B cell (primary cell): ENCODE measurements at regions not wholly inside any gene's neighbourhood (a gene's known extent, or its start where the extent isn't known, plus 50 kb on each side); places are given as distances from the start of the nearest gene placed in this dataset.

Experiments
- ATAC-seq: fragments of 200-7000 bp; cut with Tn5 transposase; one replicate; pipeline ENCODE4 v1.10.0; 2021; ENCODE audit warnings: low read depth, mild to moderate bottlenecking, moderate number of reproducible peaks, moderate library complexity
- CTCF ChIA-PET: fragments of 350-600 bp; sonication (Branson Sonifier 250); formaldehyde crosslinking; loops from one replicate; lab custom pipeline; 2021; ENCODE audit warnings: antibody characterized with exemption, inconsistent platforms; lab: Charles Lee
- POLR2A ChIA-PET: fragments of 350-600 bp; sonication (Branson Sonifier 250); formaldehyde crosslinking; loops from one replicate; lab custom pipeline; 2021; ENCODE audit warnings: antibody characterized with exemption; lab: Charles Lee
- DNase-seq: peaks from one replicate; pipeline ENCODE4 v3.0.0; 2013
- H2AFZ ChIP-seq: 2 replicates; pipeline ENCODE4 v1.6.1; 2012; ENCODE audit warnings: mild to moderate bottlenecking, low read depth, low read length; ENCODE audit not compliant: insufficient read depth, poor library complexity, severe bottlenecking
- H3K27ac ChIP-seq, 2 donors: 1 replicate in 1 of 2; 2 replicates in 1 of 2; pipeline ENCODE4 v1.5.1; 2012 to 2013; ENCODE audit warnings: low read length in 2 of 2, mild to moderate bottlenecking in 2 of 2, moderate library complexity in 1 of 2
- H3K27me3 ChIP-seq, 4 experiments: fragments of 200-600 bp in 1 of 4; sonication (generic) in 1 of 4; replicated peaks in 1 of 4; 1 replicate in 2 of 4; 2 replicates in 2 of 4; pipeline versions ENCODE4 v1.6.1 to v1.7.0; 2013 to 2016; ENCODE audit warnings: low read length in 3 of 4, mild to moderate bottlenecking in 2 of 4, mixed read lengths in 1 of 4, moderate library complexity in 1 of 4; ENCODE audit not compliant: insufficient read depth in 4 of 4, control insufficient read depth in 3 of 4; ENCODE audit errors: control extremely low read depth in 1 of 4
- H3K36me3 ChIP-seq, 2 experiments: replicated peaks in 1 of 2; 1 replicate in 1 of 2; 2 replicates in 1 of 2; pipeline versions ENCODE4 v1.6.1 to v1.7.1; 2013; ENCODE audit warnings: low read length in 1 of 2; ENCODE audit not compliant: insufficient read depth in 2 of 2, control insufficient read depth in 1 of 2; ENCODE audit errors: control extremely low read depth in 1 of 2, extremely low read depth in 1 of 2
- H3K4me1 ChIP-seq, 2 donors: fragments of 200-600 bp in 1 of 2; sonication (generic) in 1 of 2; 1 replicate in 1 of 2; 2 replicates in 1 of 2; pipeline versions ENCODE4 v1.5.1 to v1.6.1; 2013 to 2017; ENCODE audit warnings: low read length in 2 of 2; ENCODE audit not compliant: control insufficient read depth in 2 of 2, insufficient read depth in 2 of 2
- H3K4me2 ChIP-seq: replicated peaks from 2 replicates; pipeline ENCODE3; 2012; ENCODE audit warnings: mild to moderate bottlenecking, low read depth, low read length; ENCODE audit not compliant: poor library complexity, severe bottlenecking
- H3K4me3 ChIP-seq, 5 experiments: fragments of 200-600 bp in 1 of 5; sonication (generic) in 1 of 5; 1 replicate in 3 of 5; 2 replicates in 2 of 5; pipeline versions ENCODE4 v1.5.1 to v1.7.0; 2011 to 2016; ENCODE audit warnings: low read length in 4 of 5, mild to moderate bottlenecking in 4 of 5, low read depth in 2 of 5, control low read depth in 1 of 5, moderate library complexity in 1 of 5; ENCODE audit not compliant: insufficient read depth in 1 of 5; ENCODE audit errors: control extremely low read depth in 1 of 5, extremely low read depth in 1 of 5
- H3K79me2 ChIP-seq: fragments of 200-600 bp; sonication (generic); one replicate; pipeline ENCODE4 v1.6.0; 2016; ENCODE audit warnings: low read length; ENCODE audit not compliant: control insufficient read depth, insufficient read depth
- H3K9ac ChIP-seq: fragments of 200-600 bp; sonication (generic); 2 replicates; pipeline ENCODE4 v1.6.1; 2017; ENCODE audit warnings: mild to moderate bottlenecking, low read length, moderate library complexity
- H3K9me3 ChIP-seq, 3 donors: one replicate each; pipeline versions ENCODE4 v1.6.1 to v1.7.1; 2013; ENCODE audit warnings: low read length in 2 of 3; ENCODE audit not compliant: control insufficient read depth in 2 of 3, insufficient read depth in 1 of 3; ENCODE audit errors: control extremely low read depth in 1 of 3
- H4K20me1 ChIP-seq: 2 replicates; pipeline ENCODE4 v1.6.0; 2012; ENCODE audit warnings: mild to moderate bottlenecking, low read length; ENCODE audit not compliant: insufficient read depth, control insufficient read depth, poor library complexity, severe bottlenecking
- H3K27ac Mint-ChIP-seq: one replicate; pipeline ENCODE4 v1.8.0; 2021; ENCODE audit warnings: mixed read lengths
- H3K27me3 Mint-ChIP-seq: one replicate; pipeline ENCODE4 v1.8.0; 2021; ENCODE audit warnings: mixed read lengths
- H3K4me1 Mint-ChIP-seq: one replicate; pipeline ENCODE4 v1.8.0; 2021; ENCODE audit warnings: mixed read lengths
- H3K4me3 Mint-ChIP-seq: one replicate; pipeline ENCODE4 v1.8.0; 2021; ENCODE audit warnings: mixed read lengths
- H3K9me3 Mint-ChIP-seq: one replicate; pipeline ENCODE4 v1.8.0; 2022; ENCODE audit warnings: mixed read lengths; ENCODE audit not compliant: insufficient read depth
- CTCF ChIP-seq: fragments of 200-600 bp; IDR thresholded peaks from one replicate; pipeline ENCODE4 v1.8.0; 2022; ENCODE audit warnings: antibody characterized with exemption, mild to moderate bottlenecking
- EZH2 ChIP-seq: IDR thresholded peaks from 2 replicates; pipeline ENCODE4 v1.6.1; 2012; ENCODE audit warnings: borderline replicate concordance, low read depth, mild to moderate bottlenecking, moderate library complexity, low read length; ENCODE audit not compliant: insufficient read depth, poor library complexity, severe bottlenecking
- WGBS: methylation state at CpG from one replicate; pipeline ENCODE4 v1.1.5; 2013; ENCODE audit warnings: missing lambda C conversion rate; ENCODE audit not compliant: insufficient coverage; 5-methylcytosine and 5-hydroxymethylcytosine counted together
- intact Hi-C: fragments of 100-400 bp; cut with micrococcal nuclease; formaldehyde crosslinking; loops from one replicate; pipeline ENCODE4 v1.10.0; 2022

- CTCF ChIA-PET = no interaction called here
- Mint-ChIP-seq H3K27ac (no peak overlapping the region), H3K27me3 (no peaks in the 10 kb centered on the region), H3K9me3 (no peaks in the 10 kb centered on the region), H3K4me3 (no peak overlapping the region), H3K4me1 (no peaks in the 10 kb centered on the region)
- no peak for DNase-seq
- Histone ChIP-seq H4K20me1 (no peaks in the 10 kb centered on the region), H3K36me3 (no peaks in the 10 kb centered on the region), H3K9ac (no peak overlapping the region), H3K9me3 (peaks cover 0 to under 1% (median 0%) of the 10 kb centered on the region in 3 donors), H3K27ac (no peak overlapping the region), H3K79me2 (no peaks in the 10 kb centered on the region), H3K4me1 (no peaks in the 10 kb centered on the region), H2AFZ (no peak overlapping the region), H3K4me2 (no peak overlapping the region), H3K4me3 (no peak overlapping the region), H3K27me3 (no peaks in the 10 kb centered on the region)
- no peak for ATAC-seq
- POLR2A ChIA-PET = no interaction called here
- intact Hi-C loops = no loop called here
- TF ChIP-seq EZH2 (no peak), CTCF (no peak)
- WGBS = no CpG with 5 or more reads among the region's 1 CpG
These were observed 2315.4 kb upstream of the AGA start for GRCh38 chr4:179757641-179758040.

- DNase-seq = no peak
- H3K4me2 ChIP-seq = no peak overlapping the region
- no peaks in the 10 kb centered on the region for H4K20me1 ChIP-seq
- no peak for TF ChIP-seq CTCF
- TF ChIP-seq EZH2 = no peak
- ChIA-PET POLR2A (no interaction called here), CTCF (no interaction called here)
- no peak overlapping the region for H2AFZ ChIP-seq
- 92% methylated on average over 4 of the region's 5 CpGs for WGBS
- Mint-ChIP-seq H3K4me3 (no peak overlapping the region), H3K9me3 (no peaks in the 10 kb centered on the region), H3K27me3 (no peaks in the 10 kb centered on the region), H3K27ac (no peak overlapping the region), H3K4me1 (no peaks in the 10 kb centered on the region)
- H3K4me3 ChIP-seq = no peak overlapping the region
- no peaks in the 10 kb centered on the region for H3K27me3 ChIP-seq
- no peaks in the 10 kb centered on the region for H3K36me3 ChIP-seq
- no peaks in the 10 kb centered on the region for H3K4me1 ChIP-seq
- H3K27ac ChIP-seq = no peak overlapping the region
- ATAC-seq = no peak
- intact Hi-C loops = no loop called here
- no peaks in the 10 kb centered on the region for H3K79me2 ChIP-seq
- no peak overlapping the region for H3K9ac ChIP-seq
- peaks cover 0 to 2% (median 0%) of the 10 kb centered on the region in 3 donors for H3K9me3 ChIP-seq
These were observed 2320.6 kb upstream of the AGA start for GRCh38 chr4:179762840-179763239.
